H4 (cell line): ENCODE measurements at regions not wholly inside any gene's neighbourhood (a gene's known extent, or its start where the extent isn't known, plus 50 kb on each side); places are given as distances from the start of the nearest gene placed in this dataset.
"Not testable (repeated sequence)": the region's sequence is repeated elsewhere in the genome, so short reads cannot be mapped to it uniquely, and the experiment has no call there.

Experiments
- DNase-seq: peaks from one replicate; pipeline ENCODE4 v3.0.0-alpha.2; 2015; ENCODE audit warnings: low spot score

GRCh38 chr2:111365986-111366640 is 245.4 kb downstream of the BCL2L11 start:
- DNase-seq = not testable (repeated sequence)

GRCh38 chr2:111366641-111367029 is 245.9 kb downstream of the BCL2L11 start:
- not testable (repeated sequence) for DNase-seq

- not testable (repeated sequence) for DNase-seq
These were observed 246.4 kb downstream of the BCL2L11 start for GRCh38 chr2:111367080-111367479.

- not testable (repeated sequence) for DNase-seq
These were observed 247.2 kb downstream of the BCL2L11 start for GRCh38 chr2:111367871-111368270.

- not testable (repeated sequence) for DNase-seq
These were observed 247.6 kb downstream of the BCL2L11 start for GRCh38 chr2:111368288-111368687.

GRCh38 chr2:111373060-111373459 is 252.3 kb downstream of the BCL2L11 start:
- not testable (repeated sequence) for DNase-seq

- not testable (repeated sequence) for DNase-seq
These were observed 253.3 kb downstream of the BCL2L11 start for GRCh38 chr2:111373989-111374388.

GRCh38 chr2:111374734-111375133 is 254.0 kb downstream of the BCL2L11 start:
- DNase-seq = not testable (repeated sequence)

GRCh38 chr2:111375320-111375883 is 254.7 kb downstream of the BCL2L11 start:
- not testable (repeated sequence) for DNase-seq

GRCh38 chr2:111376272-111376970 is 255.7 kb downstream of the BCL2L11 start:
- DNase-seq = not testable (repeated sequence)

GRCh38 chr2:111376971-111377352 is 256.2 kb downstream of the BCL2L11 start:
- not testable (repeated sequence) for DNase-seq

GRCh38 chr2:111377386-111377959 is 256.8 kb downstream of the BCL2L11 start:
- DNase-seq = not testable (repeated sequence)

- DNase-seq = not testable (repeated sequence)
These were observed 257.6 kb downstream of the BCL2L11 start for GRCh38 chr2:111378348-111378747.

GRCh38 chr2:111380733-111381439 is 260.2 kb downstream of the BCL2L11 start:
- not testable (repeated sequence) for DNase-seq

- not testable (repeated sequence) for DNase-seq
These were observed 261.0 kb downstream of the BCL2L11 start for GRCh38 chr2:111381530-111382306.

- not testable (repeated sequence) for DNase-seq
These were observed 261.8 kb downstream of the BCL2L11 start for GRCh38 chr2:111382507-111382906.

GRCh38 chr2:111383311-111383710 is 262.6 kb downstream of the BCL2L11 start:
- not testable (repeated sequence) for DNase-seq

GRCh38 chr2:111385226-111385957 is 264.7 kb downstream of the BCL2L11 start:
- DNase-seq = not testable (repeated sequence)

GRCh38 chr2:111390605-111391004 is 269.9 kb downstream of the BCL2L11 start:
- DNase-seq = not testable (repeated sequence)
